ENCODE measurements at regions not wholly inside any gene's neighbourhood (a gene's known extent, or its start where the extent isn't known, plus 50 kb on each side); places are given as distances from the start of the nearest gene placed in this dataset.

DNA sequence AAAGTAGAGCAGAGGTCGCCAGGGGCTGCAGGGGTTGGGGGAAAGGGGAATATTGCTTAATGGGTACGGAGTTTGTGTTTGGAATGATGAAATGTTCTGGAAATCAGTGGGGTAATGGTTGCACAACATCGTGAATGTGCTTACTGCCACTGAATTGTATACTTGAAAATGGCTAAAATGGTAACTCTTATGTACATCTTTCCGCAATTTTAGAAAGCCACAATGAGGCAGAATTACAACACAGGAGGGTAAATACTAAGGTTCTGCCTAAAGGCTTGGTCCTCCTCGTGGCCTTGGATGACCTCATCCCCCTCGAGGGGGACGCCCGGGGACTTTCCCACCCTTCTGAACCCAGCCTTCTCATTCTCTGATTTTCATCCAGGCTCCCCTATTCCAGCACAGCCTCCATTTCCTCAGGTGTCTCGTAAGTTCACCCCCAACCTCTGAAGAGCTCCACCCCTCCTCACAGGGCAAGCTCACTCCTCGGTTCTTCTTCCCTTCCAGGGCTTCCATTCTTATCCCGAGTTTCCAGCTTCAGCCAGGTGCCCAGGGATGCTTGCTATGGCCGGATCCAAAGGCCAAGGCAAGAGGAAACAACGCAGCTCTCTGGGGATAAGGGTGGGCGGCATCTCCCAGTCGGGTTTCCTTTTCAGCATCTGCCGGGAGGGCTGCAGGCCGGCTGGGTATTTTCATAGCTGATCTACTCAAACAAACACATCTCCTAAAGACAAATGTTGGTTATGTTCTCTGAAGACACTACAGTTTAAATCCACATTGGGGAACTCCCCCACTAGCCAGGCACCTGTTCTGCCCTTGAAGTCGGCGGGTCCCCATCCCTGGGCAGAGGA is 71.3 kb upstream of the ACSL1 start (continued):
- TF ChIP-seq SP1 (IDR thresholded peaks at IDR 0.05; ENCODE audit: low read depth, low read length) (no peak), ZNF384 (IDR thresholded peaks at IDR 0.05; ENCODE audit: borderline replicate concordance, low read depth, low read length) (no peak), ZNF217 (IDR thresholded peaks at IDR 0.05) (no peak), TAF1 (IDR thresholded peaks at IDR 0.05; ENCODE audit: borderline replicate concordance, low read depth, low read length) (no peak), FOXK2 (IDR thresholded peaks at IDR 0.05) (no peak), ZNF207 (IDR thresholded peaks at IDR 0.05; ENCODE audit: borderline replicate concordance) (no peak), STAT3 (IDR thresholded peaks at IDR 0.05; ENCODE audit: low read depth, low read length) (no peak), PBX3 (IDR thresholded peaks at IDR 0.05; ENCODE audit: insufficient replicate concordance, low read depth, low read length) (no peak), MEF2B (IDR thresholded peaks at IDR 0.05; ENCODE audit: partially characterized antibody, poor library complexity, severe bottlenecking) (peak; percentile 48), CHD2 (IDR thresholded peaks at IDR 0.05; ENCODE audit: borderline replicate concordance, low read depth, low read length) (no peak), BCL11A (IDR thresholded peaks at IDR 0.05; ENCODE audit: low read depth, low read length) (peak; percentile 45; the same call in 1 of the 2 replicates), ZSCAN29 (IDR thresholded peaks at IDR 0.05) (no peak), CBX3 (IDR thresholded peaks at IDR 0.05; ENCODE audit: borderline replicate concordance, low read depth) (no peak), YY1 (IDR thresholded peaks at IDR 0.05; ENCODE audit: low read depth, low read length) (0 out of 2 replicates have a peak, but pooled peaks have one; percentile 32), CEBPZ (IDR thresholded peaks at IDR 0.05; ENCODE audit: low read depth, low read length) (no peak), RELA (IDR thresholded peaks at IDR 0.05; ENCODE audit: borderline replicate concordance, partially characterized antibody) (peak; percentile 93), SREBF2 (IDR thresholded peaks at IDR 0.05; ENCODE audit: low read length) (no peak), ZNF622 (IDR thresholded peaks at IDR 0.05) (no peak), NBN (IDR thresholded peaks at IDR 0.05) (no peak), ETV6 (conservative IDR thresholded peaks at IDR 0.05 in 1 of 2, IDR thresholded peaks at IDR 0.05 in 1 of 2; ENCODE audit: borderline replicate concordance in 1 of 2, low read depth in 1 of 2) (no peak; a peak in 1 of 4 replicates), EED (IDR thresholded peaks at IDR 0.05; ENCODE audit: low read depth) (peak; percentile 71), WRNIP1 (IDR thresholded peaks at IDR 0.05; ENCODE audit: borderline replicate concordance, low read depth, low read length) (no peak)
- TF ChIP-seq, protein P1, sequence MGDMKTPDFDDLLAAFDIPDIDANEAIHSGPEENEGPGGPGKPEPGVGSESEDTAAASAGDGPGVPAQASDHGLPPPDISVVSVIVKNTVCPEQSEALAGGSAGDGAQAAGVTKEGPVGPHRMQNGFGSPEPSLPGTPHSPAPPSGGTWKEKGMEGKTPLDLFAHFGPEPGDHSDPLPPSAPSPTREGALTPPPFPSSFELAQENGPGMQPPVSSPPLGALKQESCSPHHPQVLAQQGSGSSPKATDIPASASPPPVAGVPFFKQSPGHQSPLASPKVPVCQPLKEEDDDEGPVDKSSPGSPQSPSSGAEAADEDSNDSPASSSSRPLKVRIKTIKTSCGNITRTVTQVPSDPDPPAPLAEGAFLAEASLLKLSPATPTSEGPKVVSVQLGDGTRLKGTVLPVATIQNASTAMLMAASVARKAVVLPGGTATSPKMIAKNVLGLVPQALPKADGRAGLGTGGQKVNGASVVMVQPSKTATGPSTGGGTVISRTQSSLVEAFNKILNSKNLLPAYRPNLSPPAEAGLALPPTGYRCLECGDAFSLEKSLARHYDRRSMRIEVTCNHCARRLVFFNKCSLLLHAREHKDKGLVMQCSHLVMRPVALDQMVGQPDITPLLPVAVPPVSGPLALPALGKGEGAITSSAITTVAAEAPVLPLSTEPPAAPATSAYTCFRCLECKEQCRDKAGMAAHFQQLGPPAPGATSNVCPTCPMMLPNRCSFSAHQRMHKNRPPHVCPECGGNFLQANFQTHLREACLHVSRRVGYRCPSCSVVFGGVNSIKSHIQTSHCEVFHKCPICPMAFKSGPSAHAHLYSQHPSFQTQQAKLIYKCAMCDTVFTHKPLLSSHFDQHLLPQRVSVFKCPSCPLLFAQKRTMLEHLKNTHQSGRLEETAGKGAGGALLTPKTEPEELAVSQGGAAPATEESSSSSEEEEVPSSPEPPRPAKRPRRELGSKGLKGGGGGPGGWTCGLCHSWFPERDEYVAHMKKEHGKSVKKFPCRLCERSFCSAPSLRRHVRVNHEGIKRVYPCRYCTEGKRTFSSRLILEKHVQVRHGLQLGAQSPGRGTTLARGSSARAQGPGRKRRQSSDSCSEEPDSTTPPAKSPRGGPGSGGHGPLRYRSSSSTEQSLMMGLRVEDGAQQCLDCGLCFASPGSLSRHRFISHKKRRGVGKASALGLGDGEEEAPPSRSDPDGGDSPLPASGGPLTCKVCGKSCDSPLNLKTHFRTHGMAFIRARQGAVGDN (IDR thresholded peaks at IDR 0.05) = no peak
